Large intestine (tissue), 3 donors: ENCODE measurements at regions not wholly inside any gene's neighbourhood (a gene's known extent, or its start where the extent isn't known, plus 50 kb on each side); places are given as distances from the start of the nearest gene placed in this dataset.
"Not testable (repeated sequence)": the region's sequence is repeated elsewhere in the genome, so short reads cannot be mapped to it uniquely, and the experiment has no call there.

Experiments
- DNase-seq, 2 donors: peaks; one replicate each; pipeline versions ENCODE4 v3.0.0 to v3.0.0-alpha.2; 2013
- H3K27ac ChIP-seq: one replicate; pipeline ENCODE4 v1.5.1; 2013; ENCODE audit warnings: low read length
- H3K27me3 ChIP-seq: 2 replicates; pipeline ENCODE4 v1.6.1; 2013; ENCODE audit warnings: low read length; ENCODE audit not compliant: control insufficient read depth, insufficient read depth
- H3K36me3 ChIP-seq: 2 replicates; pipeline ENCODE4 v1.6.1; 2013; ENCODE audit warnings: low read length; ENCODE audit not compliant: control insufficient read depth, insufficient read depth
- H3K4me1 ChIP-seq: one replicate; pipeline ENCODE4 v1.6.1; 2013; ENCODE audit warnings: low read length; ENCODE audit not compliant: control insufficient read depth, insufficient read depth
- H3K4me3 ChIP-seq: one replicate; pipeline ENCODE4 v1.5.1; 2013; ENCODE audit warnings: low read length
- H3K9me3 ChIP-seq: one replicate; pipeline ENCODE4 v1.6.1; 2013; ENCODE audit warnings: mild to moderate bottlenecking, low read depth, low read length, moderate library complexity; ENCODE audit not compliant: control insufficient read depth
- WGBS: methylation state at CpG from one replicate; pipeline ENCODE4 v1.1.5; 2013; ENCODE audit warnings: low lambda C conversion rate; ENCODE audit not compliant: insufficient coverage; 5-methylcytosine and 5-hydroxymethylcytosine counted together

GRCh38 chr10:63675171-63675570 lies 154.0 kb downstream of the REEP3 start:
- no peak for DNase-seq
- Histone ChIP-seq H3K27me3 (no peaks in the 10 kb centered on the region), H3K4me1 (no peaks in the 10 kb centered on the region), H3K4me3 (no peak overlapping the region), H3K36me3 (no peaks in the 10 kb centered on the region), H3K9me3 (no peaks in the 10 kb centered on the region), H3K27ac (no peak overlapping the region)
- WGBS = no CpG with 5 or more reads among the region's 2 CpGs

- Histone ChIP-seq H3K36me3 (no peaks in the 10 kb centered on the region), H3K9me3 (no peaks in the 10 kb centered on the region), H3K27me3 (no peaks in the 10 kb centered on the region), H3K4me1 (no peaks in the 10 kb centered on the region), H3K4me3 (no peak overlapping the region), H3K27ac (no peak overlapping the region)
- 43% methylated on average over 1 of the region's 2 CpGs for WGBS
- DNase-seq = no peak
Observed at GRCh38 chr10:63677001-63677400, 155.8 kb downstream of the REEP3 start.

- not testable (repeated sequence) for H3K9me3 ChIP-seq, H3K36me3 ChIP-seq, H3K4me3 ChIP-seq, H3K27me3 ChIP-seq, H3K27ac ChIP-seq, DNase-seq, H3K4me1 ChIP-seq
- no CpG with 5 or more reads among the region's 1 CpG for WGBS
Observed at GRCh38 chr10:63680545-63680944, 159.3 kb downstream of the REEP3 start.

- WGBS = 100% methylated on average over 1 of the region's 4 CpGs
- Histone ChIP-seq H3K9me3 (no peaks in the 10 kb centered on the region), H3K36me3 (no peaks in the 10 kb centered on the region), H3K4me3 (no peak overlapping the region), H3K4me1 (no peaks in the 10 kb centered on the region), H3K27me3 (no peaks in the 10 kb centered on the region), H3K27ac (no peak overlapping the region)
- no peak for DNase-seq
Observed at GRCh38 chr10:63681993-63682697, 160.9 kb downstream of the REEP3 start.

GRCh38 chr10:63682698-63683052 lies 161.5 kb downstream of the REEP3 start:
- not testable (repeated sequence) for H3K4me3 ChIP-seq, H3K27ac ChIP-seq
- WGBS = 100% methylated on average over 1 of the region's 3 CpGs

GRCh38 chr10:63683223-63683622 lies 162.0 kb downstream of the REEP3 start:
- WGBS = no CpG with 5 or more reads among the region's 3 CpGs
- no peaks in the 10 kb centered on the region for H3K36me3 ChIP-seq
- H3K4me3 ChIP-seq = no peak overlapping the region
- H3K4me1 ChIP-seq = no peaks in the 10 kb centered on the region
- H3K27me3 ChIP-seq = no peaks in the 10 kb centered on the region
- H3K27ac ChIP-seq = no peak overlapping the region
- no peak for DNase-seq
- H3K9me3 ChIP-seq = no peaks in the 10 kb centered on the region

More at GRCh38 chr10:63682698-63683052, 161.5 kb downstream of the REEP3 start:
- not testable (repeated sequence) for H3K36me3 ChIP-seq, H3K27me3 ChIP-seq, H3K4me1 ChIP-seq, H3K9me3 ChIP-seq, DNase-seq

- no peaks in the 10 kb centered on the region for H3K9me3 ChIP-seq
- no peaks in the 10 kb centered on the region for H3K27me3 ChIP-seq
- no peaks in the 10 kb centered on the region for H3K36me3 ChIP-seq
- H3K4me3 ChIP-seq = no peak overlapping the region
- H3K4me1 ChIP-seq = no peaks in the 10 kb centered on the region
- H3K27ac ChIP-seq = no peak overlapping the region
- DNase-seq = no peak
- no CpG with 5 or more reads among the region's 9 CpGs for WGBS
Observed at GRCh38 chr10:63683686-63684085, 162.5 kb downstream of the REEP3 start.

- 60% methylated on average over 2 of the region's 6 CpGs for WGBS
- H3K27ac ChIP-seq = no peak overlapping the region
- H3K36me3 ChIP-seq = no peaks in the 10 kb centered on the region
- no peak for DNase-seq
- H3K4me1 ChIP-seq = no peaks in the 10 kb centered on the region
- no peak overlapping the region for H3K4me3 ChIP-seq
- no peaks in the 10 kb centered on the region for H3K27me3 ChIP-seq
- H3K9me3 ChIP-seq = no peaks in the 10 kb centered on the region
Observed at GRCh38 chr10:63684257-63684936, 163.2 kb downstream of the REEP3 start.

- H3K9me3 ChIP-seq = no peaks in the 10 kb centered on the region
- DNase-seq = no peak
- no peaks in the 10 kb centered on the region for H3K4me1 ChIP-seq
- H3K27me3 ChIP-seq = no peaks in the 10 kb centered on the region
- no peak overlapping the region for H3K4me3 ChIP-seq
- no peaks in the 10 kb centered on the region for H3K36me3 ChIP-seq
- H3K27ac ChIP-seq = no peak overlapping the region
Observed at GRCh38 chr10:63689768-63690167, 168.6 kb downstream of the REEP3 start.

GRCh38 chr10:63692220-63692896 lies 171.2 kb downstream of the REEP3 start:
- no peaks in the 10 kb centered on the region for H3K36me3 ChIP-seq
- H3K4me1 ChIP-seq = no peaks in the 10 kb centered on the region
- no peaks in the 10 kb centered on the region for H3K9me3 ChIP-seq
- H3K27me3 ChIP-seq = no peaks in the 10 kb centered on the region
- H3K4me3 ChIP-seq = no peak overlapping the region
- 75% methylated on average over 1 of the region's 2 CpGs for WGBS
- H3K27ac ChIP-seq = no peak overlapping the region
- DNase-seq = no peak
